HG03280 (cell line): ENCODE measurements at regions not wholly inside any gene's neighbourhood (a gene's known extent, or its start where the extent isn't known, plus 50 kb on each side); places are given as distances from the start of the nearest gene placed in this dataset.
"Not testable (repeated sequence)": the region's sequence is repeated elsewhere in the genome, so short reads cannot be mapped to it uniquely, and the experiment has no call there.

Experiments
- ATAC-seq: cut with Tn5 transposase; IDR thresholded peaks from one replicate; pipeline ENCODE4 v1.9.1; 2021; ENCODE audit warnings: mild to moderate bottlenecking, moderate library complexity; ENCODE audit not compliant: unreplicated experiment

DNA sequence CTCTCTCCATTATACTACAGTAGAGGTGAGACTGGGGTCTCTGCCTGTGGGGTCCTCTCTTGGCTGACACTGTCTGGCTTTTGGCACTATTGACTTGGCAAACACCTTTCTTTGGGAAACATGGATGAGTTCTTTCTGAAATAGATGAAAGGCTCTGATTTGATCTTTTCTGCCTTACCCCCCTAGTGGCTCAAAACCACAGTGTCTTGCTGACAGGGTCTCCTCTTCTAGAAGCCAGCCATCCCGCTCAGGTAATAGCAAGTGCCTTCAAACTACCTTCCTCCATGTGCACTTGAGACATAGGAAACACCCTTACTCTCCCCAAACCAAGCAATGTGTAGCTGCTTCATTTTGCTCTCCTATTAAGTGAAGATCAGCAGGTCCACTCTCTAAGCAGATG lies 260.4 kb downstream of the BRINP2 start:
- no peak for ATAC-seq

DNA sequence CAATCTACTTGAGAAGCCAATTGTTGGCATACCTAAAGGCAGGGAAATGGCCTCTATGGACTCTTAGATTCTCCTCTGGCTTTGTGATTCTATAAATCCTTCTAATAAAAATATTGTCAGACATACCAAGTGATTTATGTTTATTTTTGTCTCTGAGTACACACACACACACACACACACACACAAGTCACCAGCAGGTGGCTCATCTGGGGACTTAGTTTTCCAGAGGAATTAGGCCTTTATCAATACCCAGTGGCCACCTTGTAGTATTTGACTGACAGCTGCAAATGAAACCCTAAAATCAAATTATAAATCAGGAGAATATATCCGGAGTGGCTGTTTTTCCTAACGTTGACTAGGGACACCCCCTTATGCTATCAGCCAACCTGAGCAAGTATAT lies 258.5 kb downstream of the BRINP2 start:
- no peak for ATAC-seq

DNA sequence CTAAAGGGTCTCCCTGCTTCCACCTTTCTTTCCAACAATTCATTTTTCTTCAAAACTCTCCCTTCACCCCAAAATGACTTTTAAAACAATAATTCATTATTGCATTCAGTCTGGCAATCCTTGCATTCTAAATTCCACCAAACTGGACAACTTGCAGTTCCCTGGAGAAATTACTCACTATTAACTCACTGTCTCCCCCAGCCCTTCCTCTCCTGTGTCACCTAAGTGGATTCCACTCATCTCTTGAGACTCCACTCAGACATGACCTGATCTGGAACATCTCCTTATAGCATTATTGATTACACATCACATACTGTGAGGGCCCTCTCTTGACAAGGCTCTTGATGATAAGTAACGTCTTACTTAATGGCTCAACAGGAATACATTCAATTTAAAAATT lies 257.1 kb downstream of the BRINP2 start:
- no peak for ATAC-seq

DNA sequence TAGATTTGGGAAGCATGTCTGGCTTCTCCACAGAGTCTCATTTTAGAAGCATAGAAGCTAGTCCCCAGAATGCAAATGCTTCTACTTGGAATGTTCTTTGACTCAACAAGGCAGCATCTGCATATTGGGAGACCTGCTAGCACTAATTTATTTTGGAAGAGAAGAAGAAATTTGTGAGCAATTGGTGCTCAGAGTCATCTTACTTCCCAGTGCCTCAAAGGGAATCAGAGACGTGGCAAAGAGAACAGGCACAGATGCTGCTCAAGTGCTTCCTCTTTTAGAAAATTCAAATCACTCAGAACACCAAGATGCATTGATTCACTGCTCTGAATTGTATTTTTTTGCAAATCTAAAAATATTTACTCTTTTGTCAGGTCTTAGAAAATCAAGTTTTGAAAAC lies 255.7 kb downstream of the BRINP2 start:
- ATAC-seq = no peak

DNA sequence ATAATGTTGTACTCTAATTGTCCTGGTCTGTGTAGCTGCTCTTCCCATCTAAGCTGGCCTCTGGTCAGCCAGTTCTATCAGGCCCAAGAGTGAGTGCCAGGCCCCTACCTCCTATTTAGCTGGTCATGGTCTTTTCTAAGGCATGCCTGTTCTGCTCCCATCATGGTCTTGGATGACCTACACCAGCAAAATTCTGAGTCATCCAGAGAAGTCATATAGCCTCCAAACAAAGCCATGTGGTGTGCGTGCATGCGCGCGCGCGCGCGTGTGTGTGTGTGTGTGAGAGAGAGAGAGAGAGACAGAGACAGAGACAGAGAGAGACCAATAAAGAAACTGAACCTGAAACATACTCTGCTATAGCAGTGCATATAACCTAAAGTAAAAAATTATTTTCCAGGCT lies 254.4 kb downstream of the BRINP2 start:
- ATAC-seq = no peak

DNA sequence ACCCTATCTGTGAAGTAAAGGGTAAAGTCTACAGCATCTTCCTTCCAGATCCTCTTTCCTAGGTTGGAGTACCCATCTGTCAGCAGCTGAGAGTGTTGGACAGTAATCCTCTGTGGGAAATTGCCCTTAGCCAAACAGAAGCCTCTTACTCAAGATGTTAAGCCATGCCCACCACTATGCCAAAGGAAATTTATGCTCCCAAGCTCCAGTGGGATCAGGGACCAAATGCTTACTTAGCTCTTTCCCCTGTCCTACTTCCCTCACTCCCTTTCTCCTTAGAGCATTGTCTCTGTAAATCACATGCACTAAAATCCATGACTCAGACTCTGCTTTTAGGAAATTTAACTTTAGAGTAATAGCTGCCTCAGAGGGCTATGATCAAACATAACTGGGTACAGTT lies 254.0 kb downstream of the BRINP2 start:
- ATAC-seq = no peak

DNA sequence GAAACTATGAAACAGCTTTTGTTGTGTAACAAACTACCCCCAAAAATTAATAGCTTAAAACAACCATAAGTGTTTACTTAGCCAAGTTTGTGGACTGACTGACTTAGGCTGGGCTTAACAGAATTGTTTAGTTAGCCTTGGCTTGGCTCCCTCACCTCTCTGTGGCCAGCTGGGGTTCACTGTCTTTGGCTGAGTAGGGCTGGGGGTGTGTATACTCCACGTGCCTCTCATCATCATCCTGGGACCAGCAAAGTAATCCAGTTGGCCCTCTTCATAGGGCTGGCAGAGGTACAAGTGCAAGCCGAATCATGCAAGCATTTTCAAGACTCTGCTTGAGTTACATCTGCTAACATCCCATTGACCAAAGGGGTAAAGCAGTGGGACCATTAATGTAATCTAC lies 252.3 kb downstream of the BRINP2 start:
- no peak for ATAC-seq

DNA sequence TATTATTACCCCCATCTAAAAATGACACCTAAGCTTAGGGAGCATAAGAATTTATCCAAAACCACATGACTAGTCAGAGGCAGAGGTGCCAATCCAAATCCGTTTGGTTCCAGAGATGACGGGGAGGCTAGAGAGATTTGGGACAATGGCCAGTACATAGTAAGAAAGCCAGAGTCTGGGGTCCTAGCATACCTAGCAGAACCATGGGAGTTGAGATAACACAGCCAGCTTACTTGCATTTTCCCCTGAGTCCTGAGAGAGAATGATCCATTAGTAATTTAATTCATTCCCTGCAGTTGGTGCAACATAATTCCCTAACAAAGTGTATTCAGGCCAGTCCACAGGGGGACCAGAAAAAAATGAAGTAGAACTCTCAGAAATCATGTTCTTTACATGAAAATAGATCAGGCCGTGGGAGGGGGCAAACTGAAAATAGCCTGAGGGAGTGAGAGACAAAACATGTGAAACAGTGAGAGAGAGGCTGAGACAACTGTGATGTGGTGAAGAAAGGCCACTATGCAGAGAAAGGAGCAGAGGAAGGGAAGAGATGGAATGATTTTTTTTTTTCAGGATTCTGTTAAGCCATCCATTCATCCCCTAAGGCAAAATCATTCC lies 243.3 kb downstream of the BRINP2 start:
- no peak for ATAC-seq

DNA sequence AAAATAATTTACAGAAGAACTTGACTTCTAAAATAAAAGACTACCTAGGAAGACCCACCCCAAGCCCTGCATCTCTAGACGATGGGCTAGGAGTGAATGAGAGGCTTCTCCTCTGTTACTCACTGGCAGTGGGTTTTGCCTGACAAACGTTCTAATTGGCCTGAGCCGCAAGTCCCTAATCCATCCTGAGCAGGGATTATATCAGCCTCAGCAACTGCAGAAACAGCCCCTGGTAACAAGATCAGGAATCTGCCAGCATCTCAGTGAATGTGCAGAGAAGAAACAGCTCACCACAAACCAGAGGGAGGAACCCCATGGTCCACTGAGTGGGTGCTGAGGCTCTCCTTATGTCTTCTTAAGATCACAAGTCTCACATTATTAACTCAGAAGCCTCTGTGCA lies 240.6 kb downstream of the BRINP2 start:
- ATAC-seq = no peak

DNA sequence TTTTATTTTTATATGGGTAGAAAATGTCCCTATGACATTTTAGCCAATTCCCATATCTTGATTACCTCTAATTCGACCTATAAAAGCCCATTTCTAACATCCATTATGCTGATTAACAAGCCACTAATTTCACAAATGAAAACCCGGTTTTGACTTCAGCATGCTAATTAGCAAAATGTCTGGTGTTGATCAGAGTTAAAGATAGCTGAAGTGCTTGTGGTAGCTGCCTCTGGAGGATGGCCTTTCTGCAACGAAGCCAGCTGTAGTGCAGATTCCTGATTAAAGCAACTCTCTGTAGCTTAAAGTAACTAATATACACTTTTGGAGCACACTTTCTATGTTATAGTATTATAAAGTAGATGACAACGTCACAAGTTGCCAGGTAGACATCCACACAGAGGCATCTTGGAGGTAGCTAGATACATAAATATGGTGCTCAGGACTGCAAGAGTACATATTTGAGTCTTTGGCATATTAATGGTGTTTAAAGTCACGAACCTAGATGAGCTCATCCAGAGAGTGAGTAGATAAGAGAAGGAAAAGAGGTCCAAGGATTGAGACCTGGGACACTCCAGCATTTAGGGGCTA lies 239.5 kb downstream of the BRINP2 start:
- ATAC-seq = no peak

DNA sequence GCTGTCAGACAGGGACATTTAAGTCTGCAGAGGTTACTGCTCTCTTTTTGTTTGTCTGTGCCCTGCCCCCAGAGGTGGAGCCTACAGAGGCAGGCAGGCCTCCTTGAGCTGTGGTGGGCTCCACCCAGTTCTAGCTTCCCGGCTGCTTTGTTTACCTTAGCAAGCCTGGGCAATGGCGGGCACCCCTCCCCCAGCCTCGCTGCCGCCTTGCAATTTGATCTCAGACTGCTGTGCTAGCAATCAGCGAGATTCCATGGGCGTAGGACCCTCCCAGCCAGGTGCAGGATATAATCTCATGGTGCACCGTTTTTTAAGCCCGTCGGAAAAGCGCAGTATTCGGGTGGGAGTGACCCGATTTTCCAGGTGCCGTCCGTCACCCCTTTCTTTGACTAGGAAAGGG lies 235.6 kb downstream of the BRINP2 start:
- ATAC-seq = not testable (repeated sequence)

DNA sequence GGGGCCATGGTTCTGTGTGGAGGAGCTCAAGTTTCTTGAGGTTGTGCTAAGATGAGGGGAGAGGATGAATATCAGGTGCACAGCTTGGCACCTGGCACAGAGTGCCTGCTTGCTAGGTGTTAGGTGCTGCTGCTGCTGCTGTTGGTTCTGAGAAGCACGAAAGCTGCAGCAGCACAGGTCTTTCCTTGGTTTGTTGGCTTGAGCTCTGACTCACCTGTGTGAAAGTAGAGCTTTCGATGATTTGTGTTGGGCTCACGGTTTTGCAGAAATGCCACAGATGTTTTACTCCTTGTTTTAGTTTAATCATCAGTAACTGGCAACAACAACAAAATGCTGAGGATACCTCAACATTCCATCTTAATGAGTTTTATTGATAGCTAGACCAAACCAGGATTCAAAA lies 221.6 kb downstream of the BRINP2 start:
- ATAC-seq = no peak

DNA sequence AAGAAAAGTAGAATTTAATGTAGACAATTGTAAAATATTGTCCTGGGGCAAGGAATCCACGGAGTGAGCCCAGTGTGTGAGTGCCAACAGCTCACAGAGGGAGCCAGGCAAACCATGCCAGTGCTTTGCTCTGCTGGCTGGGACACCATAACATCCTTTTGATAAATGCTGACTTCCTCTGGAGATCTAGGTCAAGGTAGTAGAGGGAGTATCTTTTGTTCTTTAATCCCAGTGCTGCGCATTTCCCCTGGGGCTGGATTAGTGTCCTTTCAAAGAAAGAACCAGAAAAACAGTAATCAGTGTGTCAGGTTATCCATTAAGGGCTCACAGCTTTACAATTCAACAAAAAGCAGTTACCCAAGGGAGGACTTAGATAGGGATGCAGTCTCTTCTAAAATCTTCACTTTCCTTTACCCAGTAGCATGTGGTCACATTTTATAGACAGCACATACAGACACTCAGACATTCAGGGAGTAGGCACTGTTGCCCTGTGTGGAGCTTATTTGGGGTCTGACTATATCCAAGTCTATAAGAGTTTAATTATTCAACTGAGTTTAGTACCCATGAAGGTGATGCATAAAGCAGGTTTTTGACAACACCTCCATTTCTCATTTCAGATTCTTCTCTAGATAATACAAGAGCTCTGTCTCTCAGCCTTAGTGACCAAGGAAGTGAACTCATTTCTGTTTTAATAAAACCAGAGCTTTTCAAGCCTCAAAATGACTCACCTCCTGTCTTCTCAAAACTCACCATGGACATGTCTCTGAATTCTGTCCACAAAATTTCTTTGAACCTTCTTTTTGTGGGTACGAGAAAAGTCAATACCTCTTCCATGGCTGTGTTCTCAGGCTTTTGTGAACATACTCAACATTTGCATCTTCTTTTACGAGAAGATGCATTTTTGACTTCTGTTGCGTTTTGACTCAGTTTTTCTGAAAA lies 215.3 kb downstream of the BRINP2 start:
- ATAC-seq = peak; percentile 69

DNA sequence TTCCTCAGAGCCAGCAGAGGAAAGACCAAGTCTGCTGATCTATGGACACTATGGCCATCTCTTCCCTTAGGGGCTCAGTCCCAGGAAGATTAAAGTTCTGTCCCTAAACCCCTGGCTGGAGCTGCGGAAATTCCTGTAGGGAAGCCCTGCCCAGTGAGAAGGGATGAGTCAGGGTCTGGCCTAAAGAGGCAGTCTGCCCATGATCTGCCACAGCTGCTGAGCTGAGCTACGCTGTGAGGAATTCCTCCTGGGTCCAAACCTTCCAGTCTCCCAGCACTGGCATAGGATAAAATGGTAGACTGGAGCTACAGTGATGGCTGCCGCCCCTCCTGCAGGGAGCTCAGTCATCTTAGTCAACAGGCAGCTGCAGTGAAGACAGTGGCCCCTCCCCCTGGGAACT lies 213.7 kb downstream of the BRINP2 start:
- no peak for ATAC-seq

DNA sequence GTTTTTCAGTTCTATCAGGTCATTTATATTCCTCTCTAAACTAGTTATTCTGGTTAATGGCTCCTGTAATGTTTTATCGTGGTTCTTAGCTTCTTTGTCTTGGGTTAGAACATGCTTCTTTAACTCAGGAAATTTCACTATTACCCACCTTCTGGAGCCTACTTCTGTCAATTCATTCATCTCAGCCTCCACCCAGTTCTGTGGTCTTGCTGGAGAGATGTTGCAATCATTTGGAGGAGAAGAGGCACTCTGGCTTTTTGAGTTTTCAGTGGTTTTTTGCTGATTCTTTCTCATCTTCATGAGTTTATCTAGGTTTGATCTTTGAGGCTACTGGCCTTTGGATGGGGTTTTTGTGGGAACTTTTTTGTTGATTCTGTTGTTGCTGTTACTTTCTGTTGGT lies 213.0 kb downstream of the BRINP2 start:
- no peak for ATAC-seq

DNA sequence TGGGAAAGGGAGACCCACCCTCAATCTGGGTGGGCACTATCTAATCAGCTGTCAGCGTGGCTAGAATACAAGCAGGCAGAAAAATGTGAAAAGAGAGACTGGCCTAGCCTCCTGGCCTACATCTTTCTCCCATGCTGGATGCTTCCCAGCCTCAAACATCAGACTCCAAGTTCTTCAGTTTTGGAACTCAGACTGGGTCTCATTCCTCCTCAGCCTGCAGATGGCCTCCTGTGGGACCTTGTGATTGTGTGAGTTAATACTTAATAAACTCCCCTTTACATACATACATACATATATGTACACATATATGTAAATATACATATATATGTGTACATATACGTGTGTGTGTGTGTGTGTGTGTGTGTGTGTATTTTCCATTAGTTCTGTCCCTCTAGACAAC lies 207.1 kb downstream of the BRINP2 start:
- ATAC-seq = no peak

DNA sequence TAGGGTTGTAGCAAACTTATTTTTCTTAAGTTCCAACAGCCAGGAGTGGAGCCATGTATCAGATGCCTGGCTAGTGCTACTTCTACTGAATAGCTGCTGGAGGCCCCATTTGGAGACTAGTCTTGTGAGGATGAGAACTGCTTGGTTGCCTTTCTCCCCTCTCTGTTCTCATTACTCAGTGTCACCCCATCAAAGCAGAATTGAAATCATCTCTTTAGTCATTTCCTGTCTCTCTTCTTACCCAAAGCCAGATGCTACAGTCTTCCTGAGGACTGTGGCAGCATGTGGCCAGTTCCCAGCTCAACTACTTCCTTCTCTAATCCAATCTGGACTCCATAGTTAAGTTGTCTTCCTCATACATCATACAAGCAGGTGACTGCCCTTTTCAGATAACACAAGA lies 197.5 kb downstream of the BRINP2 start:
- ATAC-seq = peak; percentile 76

DNA sequence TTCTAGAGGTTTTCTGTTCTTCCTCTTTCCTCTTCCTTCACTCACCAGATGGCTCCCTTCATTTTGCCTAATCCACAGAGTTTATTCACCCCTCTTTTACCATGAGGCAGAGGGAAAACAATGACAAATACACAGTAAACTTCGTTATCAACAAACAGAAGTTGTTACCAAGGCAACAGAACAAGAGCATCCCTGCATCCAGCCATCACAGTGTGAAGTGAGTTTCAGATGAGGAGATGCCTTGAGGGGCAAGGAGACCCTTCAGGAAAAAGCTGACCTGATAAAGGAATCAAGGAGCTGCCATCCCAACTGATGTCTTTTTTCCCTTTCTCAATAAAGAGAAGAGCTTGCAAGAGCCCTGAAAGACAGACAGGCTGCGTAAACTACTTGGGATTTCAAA lies 195.3 kb downstream of the BRINP2 start:
- no peak for ATAC-seq

DNA sequence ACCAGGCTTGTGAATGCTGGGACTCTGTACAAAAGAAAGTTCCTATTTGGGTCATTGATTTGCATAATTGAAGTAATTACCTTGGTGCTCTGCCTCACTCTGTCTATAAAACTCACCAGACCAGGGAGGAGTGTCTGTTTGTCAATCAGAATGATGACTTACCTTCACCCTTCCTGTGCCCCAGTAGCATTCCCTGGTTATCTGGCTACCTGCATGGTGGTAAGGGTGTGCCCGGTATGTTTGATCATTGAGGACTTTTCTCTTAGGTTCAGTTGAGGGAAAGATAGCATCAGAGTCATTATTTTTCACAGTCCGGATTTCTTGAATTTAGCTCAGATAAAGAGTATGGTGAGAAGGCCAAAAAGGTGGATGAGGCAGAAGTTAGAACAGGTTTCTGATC lies 190.0 kb downstream of the BRINP2 start:
- ATAC-seq = no peak

DNA sequence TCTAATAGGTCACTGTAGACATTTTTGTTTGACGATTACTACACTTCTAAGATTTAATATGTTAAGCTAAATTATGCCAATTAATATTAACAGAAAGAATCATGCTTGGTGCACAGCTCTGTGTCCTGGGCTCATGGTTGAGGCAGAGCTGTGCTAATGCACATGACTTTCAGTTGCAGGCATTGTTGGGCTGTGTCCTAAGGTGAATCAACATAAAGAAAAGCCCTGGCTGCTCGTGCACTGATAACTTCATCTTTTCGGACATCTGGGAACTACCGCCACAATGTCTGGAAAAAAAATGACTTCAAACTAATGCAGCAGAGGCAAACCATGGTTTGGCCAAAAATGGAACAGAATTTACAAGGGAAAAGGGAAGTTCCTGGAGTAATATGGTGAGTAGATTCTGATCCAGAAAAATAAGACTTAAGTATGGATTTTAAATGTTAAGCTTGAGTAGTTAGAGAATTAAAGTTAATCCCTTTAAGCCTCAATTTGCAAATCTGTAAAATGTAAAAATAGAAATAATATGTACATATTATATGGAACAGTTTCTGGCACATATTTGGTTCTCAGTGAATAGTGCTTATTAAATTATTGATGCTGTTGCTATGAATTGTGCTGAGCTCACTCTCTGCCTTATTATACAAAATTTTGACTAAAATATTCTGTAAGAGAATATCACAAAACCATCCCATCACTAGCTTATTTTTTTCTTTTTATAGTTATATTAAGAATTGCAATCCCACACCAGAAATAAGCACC lies 186.1 kb downstream of the BRINP2 start:
- no peak for ATAC-seq

DNA sequence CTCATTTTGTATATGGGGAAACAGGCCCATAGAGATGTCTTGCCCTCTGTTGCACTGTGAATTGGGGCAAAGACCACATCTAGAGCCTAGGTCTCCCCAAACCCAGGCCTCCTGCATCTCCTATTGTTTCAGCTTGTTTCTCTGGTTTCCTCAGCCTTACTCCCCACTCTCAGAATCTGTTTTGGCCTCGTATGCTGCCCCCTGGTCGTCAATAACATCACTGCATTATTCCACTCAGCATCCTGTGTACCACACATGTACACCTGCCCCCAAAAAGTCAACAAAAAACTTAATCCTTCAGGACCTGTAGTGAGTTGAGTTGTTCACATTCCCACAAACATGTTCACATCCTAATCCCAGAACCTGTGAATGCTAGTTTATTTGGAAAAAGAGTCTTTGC lies 184.8 kb downstream of the BRINP2 start:
- ATAC-seq = peak; percentile 57
